Esophagus (tissue), 2 donors: ENCODE measurements at regions not wholly inside any gene's neighbourhood (a gene's known extent, or its start where the extent isn't known, plus 50 kb on each side); places are given as distances from the start of the nearest gene placed in this dataset.

Experiments used
- H3K27ac ChIP-seq, 2 donors: one replicate each; pipeline ENCODE4 v1.5.1; 2013; ENCODE audit warnings: low read depth in 2 of 2, mild to moderate bottlenecking in 2 of 2, inconsistent platforms in 1 of 2, low read length in 1 of 2, moderate library complexity in 1 of 2
- H3K27me3 ChIP-seq, 2 donors: one replicate each; pipeline ENCODE4 v1.6.1; 2013; ENCODE audit warnings: low read length in 2 of 2, control low read depth in 1 of 2, mild to moderate bottlenecking in 1 of 2; ENCODE audit not compliant: insufficient read depth in 2 of 2, control insufficient read depth in 1 of 2
- H3K36me3 ChIP-seq, 2 donors: one replicate each; pipeline ENCODE4 v1.6.1; 2013; ENCODE audit warnings: low read length in 1 of 2; ENCODE audit not compliant: control insufficient read depth in 2 of 2, insufficient read depth in 2 of 2
- H3K4me1 ChIP-seq, 2 donors: one replicate each; pipeline ENCODE4 v1.6.1; 2013; ENCODE audit warnings: low read length in 1 of 2; ENCODE audit not compliant: control insufficient read depth in 2 of 2, insufficient read depth in 2 of 2
- H3K4me3 ChIP-seq, 2 donors: one replicate each; pipeline ENCODE4 v1.5.1; 2013; ENCODE audit warnings: low read length in 2 of 2, mild to moderate bottlenecking in 2 of 2, low read depth in 1 of 2, moderate library complexity in 1 of 2
- H3K9me3 ChIP-seq, 2 donors: one replicate each; pipeline ENCODE4 v1.6.1; 2013; ENCODE audit warnings: mild to moderate bottlenecking in 2 of 2, low read depth in 1 of 2, low read length in 1 of 2, moderate library complexity in 1 of 2; ENCODE audit not compliant: control insufficient read depth in 2 of 2, insufficient read depth in 1 of 2
- WGBS, 2 donors: extraction: QIAGEN DNeasy Blood & Tissue Kit; methylation state at CpG; one replicate each; pipeline ENCODE4 v1.1.7; 2013; 5-methylcytosine and 5-hydroxymethylcytosine counted together
- donor health status: healthy with polysubstance abuse.
- donor health status: Bipolar disorder and iron deficiency.

DNA sequence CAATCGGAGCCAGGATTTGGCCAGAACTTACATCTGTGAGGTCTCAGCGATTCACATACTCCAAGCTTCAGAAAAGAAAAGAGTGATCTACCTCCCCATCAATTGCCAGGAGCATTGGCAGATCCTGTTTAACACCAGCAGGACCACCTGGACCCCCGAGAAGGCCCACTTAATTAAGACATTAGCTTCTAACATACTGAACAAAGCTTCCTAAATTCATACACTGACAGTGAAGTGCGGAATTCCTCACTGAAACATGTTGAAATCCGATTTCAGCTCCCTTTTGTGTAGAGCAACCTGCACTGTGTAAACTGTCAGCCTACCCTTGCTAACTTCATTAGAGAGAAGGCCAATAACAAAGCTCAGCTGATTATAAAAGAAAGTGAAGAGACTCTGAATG, 274.0 kb downstream of the NOVA1 start:
- H3K27me3 ChIP-seq: no peaks in the 10 kb centered on the region
- H3K4me3 ChIP-seq: no peak overlapping the region
- no peaks in the 10 kb centered on the region for H3K4me1 ChIP-seq
- peak overlapping the region in 1 of 2 donors; percentile 40 for H3K27ac ChIP-seq
- WGBS, 2 donors: 26 to 35% methylated on average over 5 of the region's 5 CpGs
- no peaks in the 10 kb centered on the region for H3K9me3 ChIP-seq
- no peaks in the 10 kb centered on the region for H3K36me3 ChIP-seq

DNA sequence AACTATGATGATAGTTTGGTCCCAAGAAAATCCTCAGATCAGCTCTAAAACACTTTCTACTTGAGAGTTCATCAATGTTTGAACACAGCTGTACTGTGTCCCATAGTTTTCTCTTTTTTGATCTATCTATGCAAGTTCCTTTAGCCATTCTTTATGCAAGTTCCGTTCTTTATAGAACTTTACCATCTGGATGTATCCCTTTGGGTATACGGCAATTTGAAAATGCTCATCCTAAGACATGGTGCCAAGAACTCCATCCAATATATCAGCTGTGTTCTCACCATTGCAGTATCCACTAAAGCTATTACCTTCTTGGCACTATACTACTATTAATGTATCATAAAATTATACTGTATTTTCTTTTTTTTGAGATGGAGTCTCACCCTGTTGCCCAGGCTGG, 276.9 kb downstream of the NOVA1 start:
- H3K4me3 ChIP-seq: no peak overlapping the region
- whole genome bisulfite sequencing, 2 donors: 88 to 90% methylated on average over 2 of the region's 2 CpGs

DNA sequence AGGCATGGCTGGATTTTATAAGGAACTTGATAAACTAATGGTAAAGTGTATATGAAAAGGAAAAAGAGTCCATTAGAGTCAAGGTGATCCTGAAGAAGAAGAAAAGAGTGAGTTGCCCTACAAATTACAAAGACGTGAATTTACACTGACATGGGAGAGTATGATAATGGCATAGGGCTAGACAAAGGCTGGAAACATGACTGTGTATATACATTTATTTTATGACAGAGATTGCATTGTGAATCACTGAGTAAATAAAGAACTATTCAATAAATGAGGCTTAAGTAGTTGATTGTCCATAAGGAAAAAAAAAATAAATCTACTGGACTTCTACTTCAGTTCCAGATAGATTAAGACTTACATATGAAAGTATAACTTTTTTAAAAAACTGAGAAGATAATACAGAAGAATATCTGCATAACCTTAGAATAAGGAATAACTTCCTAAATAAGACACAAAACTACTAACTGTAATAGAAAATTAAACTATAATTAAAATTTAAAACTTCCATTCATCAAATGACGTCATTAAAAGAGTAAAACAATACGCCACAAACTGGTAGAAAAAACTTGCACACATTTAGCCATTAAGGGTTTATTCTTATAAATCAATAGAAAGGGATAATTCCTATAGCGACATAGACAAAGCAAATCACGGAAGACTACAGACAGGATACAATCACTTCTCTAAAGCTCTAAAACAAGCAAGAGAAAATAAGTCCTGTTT, 278.5 kb downstream of the NOVA1 start:
- Histone ChIP-seq H3K4me3 (no peak overlapping the region), H3K9me3 (no peaks in the 10 kb centered on the region), H3K36me3 (no peaks in the 10 kb centered on the region), H3K27me3 (no peaks in the 10 kb centered on the region), H3K27ac (no peak overlapping the region), H3K4me1 (no peaks in the 10 kb centered on the region)
- 81 to 82% methylated on average over 5 of the region's 5 CpGs for WGBS, 2 donors

More for the DNA sequence above, 276.9 kb downstream of the NOVA1 start:
- no peak overlapping the region for H3K27ac ChIP-seq
- no peaks in the 10 kb centered on the region for H3K4me1 ChIP-seq
- no peaks in the 10 kb centered on the region for H3K9me3 ChIP-seq
- no peaks in the 10 kb centered on the region for H3K27me3 ChIP-seq
- no peaks in the 10 kb centered on the region for H3K36me3 ChIP-seq

DNA sequence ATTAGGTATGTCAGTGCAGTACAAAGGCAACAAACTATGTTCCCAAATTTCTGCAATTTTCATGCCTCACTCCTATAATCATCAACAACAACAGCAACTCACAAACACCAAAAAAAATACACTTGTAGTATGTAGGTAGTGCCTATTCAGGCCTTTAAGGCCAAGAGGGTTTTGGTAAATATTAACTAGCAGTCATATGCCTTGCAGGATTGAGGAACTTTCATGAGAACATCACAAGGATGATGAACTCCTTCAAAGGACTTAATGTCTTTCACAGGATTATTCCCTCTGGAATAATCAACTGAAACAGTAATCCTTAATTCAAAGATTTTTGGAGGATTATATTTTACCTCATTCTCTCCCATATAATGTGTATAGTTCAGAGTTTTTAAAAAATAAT, 293.8 kb downstream of the NOVA1 start:
- H3K36me3 ChIP-seq: no peaks in the 10 kb centered on the region
- H3K4me3 ChIP-seq: no peak overlapping the region
- no peaks in the 10 kb centered on the region for H3K4me1 ChIP-seq
- no peaks in the 10 kb centered on the region for H3K27me3 ChIP-seq
- peaks cover 0 to 2% of the 10 kb centered on the region in 2 donors for H3K9me3 ChIP-seq
- H3K27ac ChIP-seq: no peak overlapping the region

DNA sequence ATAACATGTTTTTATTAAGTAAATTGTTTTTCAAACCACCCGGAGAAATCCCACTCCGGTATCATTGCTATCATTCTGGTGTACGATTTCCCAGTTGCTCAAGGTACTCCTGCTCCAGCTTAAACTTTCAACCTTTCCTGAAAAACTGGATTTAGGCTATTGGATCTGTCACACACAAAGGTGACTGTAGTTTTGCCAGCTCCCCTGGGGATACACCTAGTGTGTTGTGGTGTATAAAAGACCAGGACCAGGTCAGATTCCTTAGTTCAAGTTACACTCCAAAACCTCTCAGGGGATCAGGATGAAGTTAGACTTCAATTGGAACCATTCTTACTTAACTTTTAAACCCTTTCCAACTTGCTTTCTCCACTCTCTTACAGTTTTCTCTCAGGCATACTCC, 303.9 kb downstream of the NOVA1 start:
- H3K4me3 ChIP-seq: no peak overlapping the region
- 48 to 76% methylated on average over 3 of the region's 3 CpGs for WGBS, 2 donors
- no peaks in the 10 kb centered on the region for H3K27me3 ChIP-seq
- no peaks in the 10 kb centered on the region for H3K36me3 ChIP-seq
- no peaks in the 10 kb centered on the region for H3K4me1 ChIP-seq
- no peaks in the 10 kb centered on the region for H3K9me3 ChIP-seq
- H3K27ac ChIP-seq: no peak overlapping the region

DNA sequence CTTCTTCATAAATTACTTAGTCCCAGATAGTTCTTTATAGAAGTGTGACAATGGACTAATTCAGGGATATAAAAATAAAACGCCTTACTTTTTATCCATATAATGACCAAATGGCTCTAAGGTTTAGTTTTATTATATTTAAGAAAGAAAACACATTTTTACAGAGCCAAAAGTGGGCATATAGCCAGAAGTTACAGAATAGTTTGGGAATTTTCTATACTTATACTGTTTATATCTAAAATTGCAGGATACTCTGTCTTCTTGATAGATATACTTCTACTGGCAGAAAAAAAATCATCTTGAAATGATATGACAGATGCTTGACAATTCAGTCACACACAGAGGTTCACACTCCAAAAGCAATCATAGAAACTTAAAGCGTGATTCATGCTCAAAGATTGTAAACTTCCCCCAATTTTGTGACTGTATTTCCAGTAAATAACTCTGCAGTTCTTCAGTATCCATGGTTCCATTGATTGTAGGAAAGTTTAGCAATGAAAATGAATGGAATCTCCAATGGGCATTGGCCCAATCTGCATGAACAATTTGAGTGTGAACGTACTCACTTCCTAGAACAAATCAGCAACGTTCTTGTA, 307.8 kb downstream of the NOVA1 start:
- no peaks in the 10 kb centered on the region for H3K36me3 ChIP-seq
- H3K9me3 ChIP-seq: no peaks in the 10 kb centered on the region
- H3K4me3 ChIP-seq: no peak overlapping the region
- H3K27me3 ChIP-seq: no peaks in the 10 kb centered on the region
- WGBS, 2 donors: 45 to 48% methylated on average over 4 of the region's 4 CpGs
- H3K4me1 ChIP-seq: no peaks in the 10 kb centered on the region
- H3K27ac ChIP-seq: no peak overlapping the region

DNA sequence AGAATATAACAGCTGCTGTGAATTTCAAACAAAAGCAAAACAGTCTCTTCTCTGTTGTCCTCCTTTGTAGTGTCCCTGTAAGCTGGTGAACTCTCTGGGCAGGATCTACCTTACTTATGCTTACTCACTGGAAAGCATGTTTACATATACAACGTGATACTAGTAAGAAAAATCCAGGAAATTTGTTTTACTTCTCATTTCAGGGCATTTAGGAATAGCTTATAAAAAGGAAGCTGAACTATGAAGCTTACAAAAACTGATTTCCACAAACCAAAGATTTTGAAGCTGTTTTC, 311.0 kb downstream of the NOVA1 start:
- no peaks in the 10 kb centered on the region for H3K9me3 ChIP-seq
- no peaks in the 10 kb centered on the region for H3K27me3 ChIP-seq
- H3K27ac ChIP-seq: no peak overlapping the region
- no peak overlapping the region for H3K4me3 ChIP-seq
- H3K36me3 ChIP-seq: no peaks in the 10 kb centered on the region
- H3K4me1 ChIP-seq: no peaks in the 10 kb centered on the region
- WGBS, 2 donors: 3 to 8% methylated on average over 1 of the region's 1 CpG

DNA sequence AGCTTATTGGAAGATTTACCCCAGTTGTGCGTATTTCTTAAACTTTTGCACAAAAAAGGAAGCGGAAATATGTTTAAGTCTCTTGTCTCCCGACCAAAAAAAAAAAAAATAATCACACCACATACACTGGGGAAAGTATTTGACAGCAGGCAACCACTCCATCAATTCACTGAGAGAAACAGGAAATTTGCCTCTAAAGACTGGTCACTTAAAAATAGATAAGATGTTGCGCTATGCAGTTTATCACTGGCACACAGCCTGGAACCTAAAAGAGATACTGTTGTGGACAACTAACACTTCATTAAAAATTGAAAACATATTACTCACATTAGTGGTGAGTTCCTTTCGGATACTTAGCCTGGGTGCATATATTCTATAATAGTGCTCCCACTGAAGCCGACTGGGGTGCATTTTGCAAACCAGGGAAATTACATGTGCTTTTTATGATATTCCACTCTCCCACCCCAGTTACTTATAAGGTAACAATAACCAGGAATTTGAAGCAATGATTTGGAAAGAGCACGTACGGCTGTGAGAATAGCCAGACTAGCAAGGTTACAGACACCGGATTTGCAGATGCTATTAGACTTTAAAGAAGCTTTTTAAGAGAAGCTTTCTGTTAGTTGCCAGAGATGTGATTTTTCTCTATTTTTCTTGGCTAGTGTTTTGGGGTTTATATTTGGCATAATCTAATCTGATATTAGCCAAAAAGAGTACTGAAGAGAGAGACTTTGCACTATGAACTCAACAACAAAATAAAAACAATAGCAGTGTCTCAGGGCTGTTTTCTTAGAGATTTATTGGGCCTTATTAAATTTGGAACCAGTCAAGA, 311.5 kb downstream of the NOVA1 start:
- H3K9me3 ChIP-seq: no peaks in the 10 kb centered on the region
- WGBS, 2 donors: 39 to 44% methylated on average over 9 of the region's 9 CpGs
- H3K36me3 ChIP-seq: no peaks in the 10 kb centered on the region
- no peak overlapping the region for H3K4me3 ChIP-seq
- H3K27ac ChIP-seq: no peak overlapping the region
- H3K27me3 ChIP-seq: no peaks in the 10 kb centered on the region
- no peaks in the 10 kb centered on the region for H3K4me1 ChIP-seq

DNA sequence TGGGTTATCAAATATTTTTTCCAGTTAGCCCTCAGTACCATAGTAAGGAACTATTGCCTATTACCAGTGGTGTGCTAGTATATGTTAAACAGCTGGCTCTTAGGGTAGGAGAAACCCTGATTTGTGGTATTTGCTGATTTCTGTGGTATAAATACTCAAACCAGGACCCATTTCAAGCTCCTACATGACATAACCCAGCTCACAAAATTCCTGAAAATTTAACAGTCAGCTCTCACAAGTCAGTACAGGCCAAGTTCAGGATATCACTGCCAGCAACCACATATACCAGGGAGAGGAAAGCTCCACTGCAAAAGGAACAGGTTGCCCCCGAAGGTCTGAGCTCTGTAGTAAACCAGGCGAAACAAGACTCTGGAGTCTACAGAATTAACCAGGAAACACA, 315.3 kb downstream of the NOVA1 start:
- no peaks in the 10 kb centered on the region for H3K27me3 ChIP-seq
- no peaks in the 10 kb centered on the region for H3K36me3 ChIP-seq
- H3K9me3 ChIP-seq: no peaks in the 10 kb centered on the region
- 54 to 60% methylated on average over 2 of the region's 2 CpGs for WGBS, 2 donors
- H3K27ac ChIP-seq: peak overlapping the region in 1 of 2 donors; percentile 54
- no peak overlapping the region for H3K4me3 ChIP-seq
- no peaks in the 10 kb centered on the region for H3K4me1 ChIP-seq
